HCT116 (cell line): ENCODE measurements at regions not wholly inside any gene's neighbourhood (a gene's known extent, or its start where the extent isn't known, plus 50 kb on each side); places are given as distances from the start of the nearest gene placed in this dataset.

ENCODE experiments used
- ATAC-seq: fragments of 200-7000 bp; cut with Tn5 transposase; 2 replicates; pipeline ENCODE4 v1.9.1; 2020; ENCODE audit warnings: mild to moderate bottlenecking, moderate library complexity
- BruUV-seq: library from RNA; stranded (reverse); fragments of 400-500 nt; replicated peaks from 2 replicates; lab custom pipeline; 2021; lab: Mats Ljungman, UMichigan
- CTCF ChIA-PET: fragments of 300-600 bp; sonication (Branson Sonifier 250); formaldehyde crosslinking; loops from one replicate; lab custom pipeline; 2021; ENCODE audit warnings: antibody characterized with exemption; lab: Charles Lee
- POLR2A ChIA-PET: fragments of 300-600, 350-600 bp; sonication (Branson Sonifier 250); formaldehyde crosslinking; loops from one replicate; lab custom pipeline; 2021; ENCODE audit warnings: antibody characterized with exemption; lab: Charles Lee
- RAD21 ChIA-PET, 2 experiments: fragments of 300-600 bp; sonication (Branson Sonifier 250); formaldehyde crosslinking; loops; one replicate each; lab custom pipeline; 2023; ENCODE audit warnings: low total read pairs in 2 of 2; ENCODE audit not compliant: uncharacterized antibody in 2 of 2, unreplicated experiment in 2 of 2, low non-redundant PET in 1 of 2; lab: Charles Lee
- DNase-seq: peaks from one replicate; pipeline ENCODE4 v3.0.0-alpha.2; 2010; ENCODE audit warnings: low read depth, low spot score
- H2AFZ ChIP-seq: fragments of 200-600 bp; shearing (Covaris generic), sonication (generic); 2 replicates; pipeline ENCODE4 v1.6.1; 2017; ENCODE audit warnings: low read depth, mixed run types, mixed read lengths, antibody characterized with exemption, low read length; ENCODE audit not compliant: poor library complexity, severe bottlenecking
- H3K27ac ChIP-seq: 2 replicates; pipeline ENCODE4 v1.5.1; 2012; ENCODE audit warnings: low read depth, low read length
- H3K27me3 ChIP-seq: fragments of 200-600 bp; sonication (generic); 2 replicates; pipeline ENCODE4 v1.6.1; 2016; ENCODE audit warnings: mixed run types, low read length, mixed read lengths; ENCODE audit not compliant: insufficient read depth
- H3K36me3 ChIP-seq, 2 experiments: fragments of 200-500 bp in 1 of 2; fragments of 200-600 bp in 1 of 2; sonication (Bioruptor generic) in 1 of 2; sonication (generic) in 1 of 2; 2 replicates each; pipeline versions ENCODE4 v1.5.1 to v1.6.1; 2014 to 2016; ENCODE audit warnings: low read length in 2 of 2, inconsistent platforms in 1 of 2, mixed read lengths in 1 of 2, mixed run types in 1 of 2; ENCODE audit not compliant: insufficient read depth in 2 of 2, control insufficient read depth in 1 of 2
- H3K4me1 ChIP-seq, 2 experiments: fragments of 200-600 bp in 1 of 2; sonication (generic) in 1 of 2; 2 replicates each; pipeline versions ENCODE4 v1.5.1 to v1.6.1; 2012 to 2017; ENCODE audit warnings: low read length in 2 of 2, inconsistent platforms in 1 of 2, mild to moderate bottlenecking in 1 of 2, mixed read lengths in 1 of 2, mixed run types in 1 of 2, moderate library complexity in 1 of 2; ENCODE audit not compliant: insufficient read depth in 2 of 2, control insufficient read depth in 1 of 2
- H3K4me2 ChIP-seq: fragments of 200-600 bp; sonication (generic); 2 replicates; pipeline ENCODE4 v1.6.1; 2017; ENCODE audit warnings: mixed run types, low read length, mixed read lengths
- H3K4me3 ChIP-seq, 2 experiments: fragments of 200-600 bp in 1 of 2; sonication (generic) in 1 of 2; replicated peaks in 1 of 2; 2 replicates each; pipeline ENCODE4 v1.5.1; 2011 to 2016; ENCODE audit warnings: low read length in 2 of 2, control low read depth in 1 of 2, low read depth in 1 of 2, mild to moderate bottlenecking in 1 of 2, mixed read lengths in 1 of 2, mixed run types in 1 of 2
- H3K79me2 ChIP-seq: fragments of 200-600 bp; sonication (generic); 2 replicates; pipeline ENCODE4 v1.6.1; 2017; ENCODE audit warnings: mild to moderate bottlenecking, mixed run types, low read length, moderate library complexity, mixed read lengths; ENCODE audit not compliant: insufficient read depth
- H3K9ac ChIP-seq: fragments of 200-600 bp; sonication (generic); 2 replicates; pipeline ENCODE4 v1.6.1; 2016; ENCODE audit warnings: low read length, mixed read lengths
- H3K9me2 ChIP-seq: fragments of 200-600 bp; sonication (generic), shearing (Covaris generic); 2 replicates; pipeline ENCODE4 v1.6.1; 2017; ENCODE audit warnings: mixed run types, mild to moderate bottlenecking, moderate library complexity; ENCODE audit not compliant: insufficient read depth
- H3K9me3 ChIP-seq, 2 experiments: fragments of 200-500 bp in 1 of 2; fragments of 200-600 bp in 1 of 2; sonication (Bioruptor generic) in 1 of 2; sonication (generic) in 1 of 2; 2 replicates each; pipeline ENCODE4 v1.6.1; 2014 to 2017; ENCODE audit warnings: low read length in 2 of 2, mixed read lengths in 2 of 2, inconsistent platforms in 1 of 2, low read depth in 1 of 2, mild to moderate bottlenecking in 1 of 2, mixed run types in 1 of 2, moderate library complexity in 1 of 2; ENCODE audit not compliant: control insufficient read depth in 1 of 2, insufficient read depth in 1 of 2
- H4K20me1 ChIP-seq: fragments of 200-600 bp; sonication (generic), shearing (Covaris generic); 2 replicates; pipeline ENCODE4 v1.6.1; 2017; ENCODE audit warnings: mixed run types, mild to moderate bottlenecking, moderate library complexity; ENCODE audit not compliant: insufficient read depth
- CBX3 ChIP-seq: IDR thresholded peaks from 2 replicates; pipeline ENCODE4 v1.6.1; 2012; ENCODE audit warnings: low read depth
- ELF1 ChIP-seq: IDR thresholded peaks from 2 replicates; pipeline ENCODE4 v1.6.1; 2012; ENCODE audit warnings: low read depth, borderline replicate concordance
- FOSL1 ChIP-seq: IDR thresholded peaks from 2 replicates; pipeline ENCODE4 v1.6.1; 2012; ENCODE audit warnings: low read depth
- JUND ChIP-seq: IDR thresholded peaks from 2 replicates; pipeline ENCODE4 v1.6.1; 2012
- POLR2A ChIP-seq: IDR thresholded peaks from 2 replicates; pipeline ENCODE4 v1.7.0; 2011; ENCODE audit warnings: borderline replicate concordance; ENCODE audit not compliant: insufficient read depth, insufficient read length; ENCODE audit errors: extremely low read depth
- POLR2AphosphoS5 ChIP-seq: IDR thresholded peaks from 2 replicates; pipeline ENCODE4 v1.6.1; 2011; ENCODE audit warnings: mild to moderate bottlenecking, low read depth, low read length, moderate library complexity
- RAD21 ChIP-seq: IDR thresholded peaks from 2 replicates; pipeline ENCODE4 v1.6.1; 2012; ENCODE audit warnings: low read depth, mild to moderate bottlenecking
- SIN3A ChIP-seq: IDR thresholded peaks from 2 replicates; pipeline ENCODE4 v1.6.1; 2012; ENCODE audit warnings: low read depth
- TCF7L2 ChIP-seq: IDR thresholded peaks from 2 replicates; pipeline ENCODE4 v1.7.0; 2011; ENCODE audit warnings: borderline replicate concordance, inconsistent platforms; ENCODE audit not compliant: insufficient read depth, insufficient read length; ENCODE audit errors: extremely low read depth
- ZFX ChIP-seq: fragments of 450-650 bp; IDR thresholded peaks from 2 replicates; pipeline ENCODE4 v1.6.1; 2017
- ZNF274 ChIP-seq: fragments of 200-500 bp; sonication (Bioruptor generic); IDR thresholded peaks from 2 replicates; pipeline ENCODE4 v1.6.1; 2014; ENCODE audit warnings: mild to moderate bottlenecking, low read depth, low read length, inconsistent platforms
- intact Hi-C: fragments of 100-400 bp; cut with micrococcal nuclease; formaldehyde crosslinking; loops from 2 replicates; pipeline ENCODE4 v1.10.0; 2022
- TF ChIP-seq, protein P1 (sequence below), 3 experiments: fragments of 200-600 bp in 1 of 3; sonication (generic) in 1 of 3; IDR thresholded peaks in 2 of 3; conservative IDR thresholded peaks in 1 of 3; 2 replicates each; pipeline ENCODE4 v1.5.1; 2012 to 2017; ENCODE audit warnings: low read depth in 2 of 3, low read length in 2 of 3, antibody characterized with exemption in 1 of 3, borderline replicate concordance in 1 of 3, control low read depth in 1 of 3, mild to moderate bottlenecking in 1 of 3, mixed read lengths in 1 of 3, mixed run types in 1 of 3, moderate library complexity in 1 of 3; ENCODE audit not compliant: insufficient read depth in 1 of 3
- TF ChIP-seq, protein P2 (sequence below): IDR thresholded peaks from 2 replicates; pipeline ENCODE4 v1.6.1; 2012; ENCODE audit warnings: low read depth
- TF ChIP-seq, protein P3 (sequence below): IDR thresholded peaks from 2 replicates; pipeline ENCODE4 v1.6.1; 2011; ENCODE audit warnings: mild to moderate bottlenecking, low read length, moderate library complexity; ENCODE audit not compliant: insufficient replicate concordance; ENCODE audit errors: extremely low read depth

DNA sequence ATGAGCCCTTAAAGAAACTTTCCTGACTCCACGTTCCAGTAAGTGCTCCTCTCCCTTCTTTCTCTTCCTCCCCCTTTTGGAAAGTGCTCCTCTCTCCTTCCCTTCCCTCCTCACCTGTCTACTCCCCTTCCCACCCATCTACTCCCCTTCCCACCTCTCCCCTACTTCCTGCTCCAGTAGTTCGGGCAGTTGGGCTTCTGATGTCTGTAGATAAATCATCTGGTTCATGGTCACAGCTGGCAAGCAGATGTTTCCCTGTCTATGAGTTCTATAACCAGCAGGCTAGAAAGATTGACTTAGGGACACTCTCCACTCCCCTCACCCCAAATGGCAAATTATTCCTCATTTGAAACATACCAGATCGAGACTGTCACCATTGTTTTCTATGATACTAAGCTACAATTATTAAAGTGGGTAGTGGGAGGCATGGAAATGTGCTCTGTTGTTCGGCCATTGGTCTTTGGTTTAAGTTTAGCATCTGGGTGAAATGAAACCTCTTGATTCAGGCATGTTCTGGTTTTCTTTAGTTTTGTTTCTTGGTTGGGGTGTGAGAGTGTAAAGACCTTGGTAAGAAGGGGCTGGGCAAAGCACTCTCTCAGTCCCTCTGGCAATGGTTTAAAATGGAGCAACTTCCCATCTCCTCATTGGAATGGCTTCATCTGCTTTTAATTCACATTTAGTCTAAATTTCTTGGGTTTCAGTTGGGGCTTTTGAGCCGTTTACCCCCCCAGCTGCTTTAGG is 413.2 kb upstream of the SPRED2 start:
- ATAC-seq: no peak
- H3K79me2 ChIP-seq: no peaks in the 10 kb centered on the region
- H3K27ac ChIP-seq: no peak overlapping the region
- BruUV-seq: no TSS peak
- ChIA-PET CTCF (no interaction called here), RAD21 (no interaction called here), POLR2A (no interaction called here)
- no peak overlapping the region for H3K9ac ChIP-seq
- no peak for DNase-seq
- H2AFZ ChIP-seq: no peak overlapping the region
- H3K9me2 ChIP-seq: no peaks in the 10 kb centered on the region
- intact Hi-C loops: no loop called here
- no peak overlapping the region for H3K4me3 ChIP-seq
- H4K20me1 ChIP-seq: no peaks in the 10 kb centered on the region
- no peaks in the 10 kb centered on the region for H3K9me3 ChIP-seq
- peaks cover 44% of the 10 kb centered on the region for H3K27me3 ChIP-seq
- no peaks in the 10 kb centered on the region for H3K4me1 ChIP-seq
- no peak overlapping the region for H3K4me2 ChIP-seq
- H3K36me3 ChIP-seq: no peaks in the 10 kb centered on the region
- TF ChIP-seq JUND: no peak
- no peak for TF ChIP-seq ZFX
- TF ChIP-seq ELF1: no peak
- TF ChIP-seq RAD21: no peak
- TF ChIP-seq, protein P1, sequence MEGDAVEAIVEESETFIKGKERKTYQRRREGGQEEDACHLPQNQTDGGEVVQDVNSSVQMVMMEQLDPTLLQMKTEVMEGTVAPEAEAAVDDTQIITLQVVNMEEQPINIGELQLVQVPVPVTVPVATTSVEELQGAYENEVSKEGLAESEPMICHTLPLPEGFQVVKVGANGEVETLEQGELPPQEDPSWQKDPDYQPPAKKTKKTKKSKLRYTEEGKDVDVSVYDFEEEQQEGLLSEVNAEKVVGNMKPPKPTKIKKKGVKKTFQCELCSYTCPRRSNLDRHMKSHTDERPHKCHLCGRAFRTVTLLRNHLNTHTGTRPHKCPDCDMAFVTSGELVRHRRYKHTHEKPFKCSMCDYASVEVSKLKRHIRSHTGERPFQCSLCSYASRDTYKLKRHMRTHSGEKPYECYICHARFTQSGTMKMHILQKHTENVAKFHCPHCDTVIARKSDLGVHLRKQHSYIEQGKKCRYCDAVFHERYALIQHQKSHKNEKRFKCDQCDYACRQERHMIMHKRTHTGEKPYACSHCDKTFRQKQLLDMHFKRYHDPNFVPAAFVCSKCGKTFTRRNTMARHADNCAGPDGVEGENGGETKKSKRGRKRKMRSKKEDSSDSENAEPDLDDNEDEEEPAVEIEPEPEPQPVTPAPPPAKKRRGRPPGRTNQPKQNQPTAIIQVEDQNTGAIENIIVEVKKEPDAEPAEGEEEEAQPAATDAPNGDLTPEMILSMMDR (IDR thresholded peaks at IDR 0.05 in 2 of 3, conservative IDR thresholded peaks at IDR 0.05 in 1 of 3; ENCODE audit: borderline replicate concordance in 1 of 3, insufficient read depth in 1 of 3, low read depth in 2 of 3, low read length in 2 of 3): no peak
- TF ChIP-seq SIN3A: no peak
- TF ChIP-seq, protein P2, sequence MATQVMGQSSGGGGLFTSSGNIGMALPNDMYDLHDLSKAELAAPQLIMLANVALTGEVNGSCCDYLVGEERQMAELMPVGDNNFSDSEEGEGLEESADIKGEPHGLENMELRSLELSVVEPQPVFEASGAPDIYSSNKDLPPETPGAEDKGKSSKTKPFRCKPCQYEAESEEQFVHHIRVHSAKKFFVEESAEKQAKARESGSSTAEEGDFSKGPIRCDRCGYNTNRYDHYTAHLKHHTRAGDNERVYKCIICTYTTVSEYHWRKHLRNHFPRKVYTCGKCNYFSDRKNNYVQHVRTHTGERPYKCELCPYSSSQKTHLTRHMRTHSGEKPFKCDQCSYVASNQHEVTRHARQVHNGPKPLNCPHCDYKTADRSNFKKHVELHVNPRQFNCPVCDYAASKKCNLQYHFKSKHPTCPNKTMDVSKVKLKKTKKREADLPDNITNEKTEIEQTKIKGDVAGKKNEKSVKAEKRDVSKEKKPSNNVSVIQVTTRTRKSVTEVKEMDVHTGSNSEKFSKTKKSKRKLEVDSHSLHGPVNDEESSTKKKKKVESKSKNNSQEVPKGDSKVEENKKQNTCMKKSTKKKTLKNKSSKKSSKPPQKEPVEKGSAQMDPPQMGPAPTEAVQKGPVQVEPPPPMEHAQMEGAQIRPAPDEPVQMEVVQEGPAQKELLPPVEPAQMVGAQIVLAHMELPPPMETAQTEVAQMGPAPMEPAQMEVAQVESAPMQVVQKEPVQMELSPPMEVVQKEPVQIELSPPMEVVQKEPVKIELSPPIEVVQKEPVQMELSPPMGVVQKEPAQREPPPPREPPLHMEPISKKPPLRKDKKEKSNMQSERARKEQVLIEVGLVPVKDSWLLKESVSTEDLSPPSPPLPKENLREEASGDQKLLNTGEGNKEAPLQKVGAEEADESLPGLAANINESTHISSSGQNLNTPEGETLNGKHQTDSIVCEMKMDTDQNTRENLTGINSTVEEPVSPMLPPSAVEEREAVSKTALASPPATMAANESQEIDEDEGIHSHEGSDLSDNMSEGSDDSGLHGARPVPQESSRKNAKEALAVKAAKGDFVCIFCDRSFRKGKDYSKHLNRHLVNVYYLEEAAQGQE: no peak
- TF ChIP-seq POLR2A: no peak
- no peak for TF ChIP-seq ZNF274
- TF ChIP-seq, protein P3, sequence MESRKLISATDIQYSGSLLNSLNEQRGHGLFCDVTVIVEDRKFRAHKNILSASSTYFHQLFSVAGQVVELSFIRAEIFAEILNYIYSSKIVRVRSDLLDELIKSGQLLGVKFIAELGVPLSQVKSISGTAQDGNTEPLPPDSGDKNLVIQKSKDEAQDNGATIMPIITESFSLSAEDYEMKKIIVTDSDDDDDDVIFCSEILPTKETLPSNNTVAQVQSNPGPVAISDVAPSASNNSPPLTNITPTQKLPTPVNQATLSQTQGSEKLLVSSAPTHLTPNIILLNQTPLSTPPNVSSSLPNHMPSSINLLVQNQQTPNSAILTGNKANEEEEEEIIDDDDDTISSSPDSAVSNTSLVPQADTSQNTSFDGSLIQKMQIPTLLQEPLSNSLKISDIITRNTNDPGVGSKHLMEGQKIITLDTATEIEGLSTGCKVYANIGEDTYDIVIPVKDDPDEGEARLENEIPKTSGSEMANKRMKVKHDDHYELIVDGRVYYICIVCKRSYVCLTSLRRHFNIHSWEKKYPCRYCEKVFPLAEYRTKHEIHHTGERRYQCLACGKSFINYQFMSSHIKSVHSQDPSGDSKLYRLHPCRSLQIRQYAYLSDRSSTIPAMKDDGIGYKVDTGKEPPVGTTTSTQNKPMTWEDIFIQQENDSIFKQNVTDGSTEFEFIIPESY: no peak
- no peak for TF ChIP-seq POLR2AphosphoS5
- TF ChIP-seq CBX3: no peak
- no peak for TF ChIP-seq TCF7L2
- TF ChIP-seq FOSL1: no peak
